ENCODE measurements at regions not wholly inside any gene's neighbourhood (a gene's known extent, or its start where the extent isn't known, plus 50 kb on each side); places are given as distances from the start of the nearest gene placed in this dataset.

DNA sequence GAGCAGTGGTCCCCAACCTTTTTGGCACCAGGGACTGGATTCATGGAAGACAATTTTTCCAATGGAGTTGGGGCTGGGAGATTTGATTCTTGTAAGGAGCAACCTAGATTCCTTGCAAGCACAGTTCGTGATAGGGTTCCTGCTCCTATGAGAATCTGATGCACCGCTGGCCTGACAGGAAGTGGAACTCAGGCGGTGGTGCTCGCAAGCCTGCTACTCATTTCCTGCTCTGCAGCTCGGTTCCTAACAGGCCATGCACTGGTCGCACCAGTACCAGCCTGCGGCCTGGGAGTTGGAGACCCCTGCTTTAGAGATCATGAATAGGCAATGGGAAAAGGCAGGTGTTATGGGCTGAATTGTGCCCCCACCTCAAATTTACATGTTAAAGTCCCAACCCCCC is 131.2 kb downstream of the PFDN4 start:
- no peak overlapping the region for H3K4me3 ChIP-seq (ENCODE audit: low read depth, low read length)
- no peak for DNase-seq (ENCODE audit: low read depth)
- TF ChIP-seq, protein P1, sequence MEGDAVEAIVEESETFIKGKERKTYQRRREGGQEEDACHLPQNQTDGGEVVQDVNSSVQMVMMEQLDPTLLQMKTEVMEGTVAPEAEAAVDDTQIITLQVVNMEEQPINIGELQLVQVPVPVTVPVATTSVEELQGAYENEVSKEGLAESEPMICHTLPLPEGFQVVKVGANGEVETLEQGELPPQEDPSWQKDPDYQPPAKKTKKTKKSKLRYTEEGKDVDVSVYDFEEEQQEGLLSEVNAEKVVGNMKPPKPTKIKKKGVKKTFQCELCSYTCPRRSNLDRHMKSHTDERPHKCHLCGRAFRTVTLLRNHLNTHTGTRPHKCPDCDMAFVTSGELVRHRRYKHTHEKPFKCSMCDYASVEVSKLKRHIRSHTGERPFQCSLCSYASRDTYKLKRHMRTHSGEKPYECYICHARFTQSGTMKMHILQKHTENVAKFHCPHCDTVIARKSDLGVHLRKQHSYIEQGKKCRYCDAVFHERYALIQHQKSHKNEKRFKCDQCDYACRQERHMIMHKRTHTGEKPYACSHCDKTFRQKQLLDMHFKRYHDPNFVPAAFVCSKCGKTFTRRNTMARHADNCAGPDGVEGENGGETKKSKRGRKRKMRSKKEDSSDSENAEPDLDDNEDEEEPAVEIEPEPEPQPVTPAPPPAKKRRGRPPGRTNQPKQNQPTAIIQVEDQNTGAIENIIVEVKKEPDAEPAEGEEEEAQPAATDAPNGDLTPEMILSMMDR (IDR thresholded peaks at IDR 0.05; ENCODE audit: control insufficient read depth, extremely low read depth, insufficient read depth) = no peak

DNA sequence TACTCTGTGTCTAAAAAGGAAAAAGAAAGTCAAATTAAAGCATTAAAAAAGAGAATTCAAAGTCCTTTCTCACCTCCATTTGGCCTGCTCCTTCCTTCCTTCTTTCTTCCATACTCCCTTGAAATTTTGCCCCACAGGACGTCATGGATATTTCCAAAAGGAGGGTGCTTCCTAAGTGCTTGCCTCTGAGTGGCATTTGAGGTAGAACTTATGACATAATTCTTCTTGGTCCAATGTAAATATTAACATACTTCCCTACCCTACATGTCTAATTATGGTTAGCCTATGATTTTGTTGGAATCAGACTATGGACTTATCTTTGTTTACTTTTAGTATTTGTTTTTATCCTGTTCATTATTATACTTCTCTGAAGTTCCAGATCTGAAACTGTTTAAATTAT is 132.3 kb downstream of the PFDN4 start:
- H3K4me3 ChIP-seq (ENCODE audit: low read depth, low read length) = no peak overlapping the region
- TF ChIP-seq, protein P1 (IDR thresholded peaks at IDR 0.05; ENCODE audit: control insufficient read depth, extremely low read depth, insufficient read depth) = no peak
- peak; percentile 73 for DNase-seq (ENCODE audit: low read depth)

DNA sequence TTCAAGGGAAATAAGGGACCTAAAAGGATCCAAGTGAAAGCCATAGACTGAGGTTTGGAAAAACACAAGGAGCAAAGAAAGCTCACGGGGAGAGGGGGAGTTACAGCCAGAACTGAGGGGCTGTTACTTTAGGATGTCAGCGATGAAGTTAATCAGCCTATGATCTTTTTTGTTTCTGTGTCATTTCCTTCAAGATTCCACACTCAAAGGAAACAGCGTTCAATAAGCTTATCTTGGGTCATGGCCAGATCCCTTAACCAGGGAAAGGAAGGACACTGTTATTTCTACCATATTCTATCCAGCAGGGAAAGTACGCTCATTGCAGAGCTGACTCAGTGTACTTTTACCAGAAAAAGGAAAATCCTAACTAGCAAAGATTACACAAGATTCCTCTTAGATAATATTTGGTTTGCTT is 132.8 kb downstream of the PFDN4 start:
- no peak overlapping the region for H3K4me3 ChIP-seq (ENCODE audit: low read depth, low read length)
- TF ChIP-seq, protein P1 (IDR thresholded peaks at IDR 0.05; ENCODE audit: control insufficient read depth, extremely low read depth, insufficient read depth) = no peak
- no peak for DNase-seq (ENCODE audit: low read depth)

DNA sequence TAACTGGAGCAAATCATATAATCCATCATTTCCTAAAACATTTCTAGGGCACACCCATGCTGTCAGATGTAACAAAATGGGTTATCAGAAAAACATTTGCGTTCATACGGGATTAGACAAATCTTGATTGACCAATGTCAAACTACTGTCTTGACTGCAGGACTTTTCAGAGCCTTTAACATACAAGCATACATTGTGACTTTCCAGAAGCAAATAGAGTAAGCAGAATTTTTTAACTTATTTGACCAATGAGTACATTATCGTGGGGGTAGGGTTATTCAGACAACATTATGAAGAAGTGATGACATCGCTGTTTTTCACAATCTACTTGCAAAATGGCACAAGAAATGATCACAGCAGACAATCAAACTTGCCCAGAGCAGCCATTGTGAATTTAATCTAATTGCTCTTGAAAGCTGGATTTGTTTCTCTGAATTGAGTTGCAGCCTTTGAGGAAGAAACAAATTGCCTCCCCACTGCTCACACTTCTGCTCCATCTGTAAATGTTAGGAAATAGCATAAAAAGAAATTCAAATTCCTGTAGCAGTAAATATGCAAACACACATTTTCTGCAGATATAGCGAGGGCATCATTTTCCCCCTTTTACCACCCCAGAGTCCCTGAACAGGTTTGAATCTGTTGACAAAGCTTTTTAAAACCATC is 133.0 kb upstream of the DOK5 start:
- TF ChIP-seq, protein P1 (IDR thresholded peaks at IDR 0.05; ENCODE audit: control insufficient read depth, extremely low read depth, insufficient read depth) = no peak
- no peak overlapping the region for H3K4me3 ChIP-seq (ENCODE audit: low read depth, low read length)
- DNase-seq (ENCODE audit: low read depth) = no peak

DNA sequence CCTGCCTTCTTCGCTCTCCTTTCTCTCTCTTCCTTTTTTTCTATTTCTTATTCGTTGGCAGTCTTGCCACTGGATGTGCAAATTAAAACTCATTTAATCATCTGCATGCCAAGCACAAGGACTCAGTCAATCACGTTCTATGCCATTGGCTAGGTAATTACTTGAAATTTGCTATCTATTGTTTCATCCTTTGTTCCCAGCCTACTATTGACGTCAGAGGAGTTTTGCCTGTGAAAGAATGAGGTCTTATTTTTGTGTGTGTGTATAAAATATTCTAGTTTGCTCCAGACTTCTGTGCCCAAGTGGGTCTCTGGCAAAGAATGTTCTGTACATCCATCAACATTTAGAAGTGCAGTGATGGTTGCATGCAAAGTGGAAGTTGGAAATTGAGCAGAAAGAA is 132.3 kb upstream of the DOK5 start:
- H3K4me3 ChIP-seq (ENCODE audit: low read depth, low read length) = no peak overlapping the region
- TF ChIP-seq, protein P1 (IDR thresholded peaks at IDR 0.05; ENCODE audit: control insufficient read depth, extremely low read depth, insufficient read depth) = no peak
- no peak for DNase-seq (ENCODE audit: low read depth)

DNA sequence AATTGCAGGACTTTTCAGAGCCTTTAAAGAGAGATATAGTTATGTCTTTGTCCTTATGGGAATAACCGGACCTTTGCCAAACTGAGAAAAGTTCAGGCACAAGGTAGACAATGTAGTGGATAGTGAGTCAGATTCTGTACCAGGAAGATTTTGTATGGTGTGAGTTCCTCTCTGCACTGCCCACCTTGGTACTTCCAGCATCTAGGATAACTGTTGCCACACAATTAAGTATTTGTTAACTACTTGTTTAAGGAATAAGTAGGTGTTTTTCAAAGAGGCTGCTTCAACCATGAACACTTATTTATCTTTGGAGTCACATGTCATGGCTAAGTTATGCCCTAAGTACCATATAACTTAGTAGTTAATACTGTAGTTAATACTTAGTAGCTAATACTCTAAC is 131.8 kb upstream of the DOK5 start:
- no peak overlapping the region for H3K4me3 ChIP-seq (ENCODE audit: low read depth, low read length)
- DNase-seq (ENCODE audit: low read depth) = no peak
- TF ChIP-seq, protein P1 (IDR thresholded peaks at IDR 0.05; ENCODE audit: control insufficient read depth, extremely low read depth, insufficient read depth) = no peak

DNA sequence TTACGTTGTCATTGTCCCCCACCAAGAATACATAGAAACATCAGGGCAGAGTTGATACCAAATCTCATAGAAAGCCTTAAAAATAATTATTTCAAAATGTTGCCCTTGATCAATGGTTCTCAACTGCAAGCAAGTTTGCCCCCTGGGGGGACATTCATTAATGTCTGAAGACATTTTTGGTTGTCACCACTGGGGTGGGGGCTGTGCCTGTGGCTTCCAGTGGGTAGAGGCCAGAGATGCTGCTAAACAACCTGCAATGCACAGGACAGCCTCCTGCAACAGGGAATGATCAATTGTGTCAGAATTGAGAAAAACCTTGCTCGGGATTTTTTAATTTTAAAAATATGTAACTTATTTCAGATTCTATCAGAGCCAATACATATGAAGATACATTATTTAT is 130.6 kb upstream of the DOK5 start:
- H3K4me3 ChIP-seq (ENCODE audit: low read depth, low read length) = no peak overlapping the region

More for the DNA sequence above, 130.6 kb upstream of the DOK5 start:
- TF ChIP-seq, protein P1 (IDR thresholded peaks at IDR 0.05; ENCODE audit: control insufficient read depth, extremely low read depth, insufficient read depth) = no peak
- DNase-seq (ENCODE audit: low read depth) = no peak

Data from LNCaP clone FGC (cell line).